Nephron progenitor cell (in vitro differentiated cells): ENCODE measurements at regions not wholly inside any gene's neighbourhood (a gene's known extent, or its start where the extent isn't known, plus 50 kb on each side); places are given as distances from the start of the nearest gene placed in this dataset.

ENCODE experiments used
- DNase-seq: peaks from one replicate; pipeline ENCODE4 v3.0.0; 2021
- H3K27ac Mint-ChIP-seq: 2 replicates; pipeline ENCODE4 v1.8.0; 2021; ENCODE audit warnings: mild to moderate bottlenecking, moderate library complexity, mixed read lengths
- H3K27me3 Mint-ChIP-seq: 2 replicates; pipeline ENCODE4 v1.8.0; 2021; ENCODE audit warnings: mild to moderate bottlenecking, low read depth, mixed read lengths; ENCODE audit not compliant: poor library complexity
- H3K36me3 Mint-ChIP-seq: 2 replicates; pipeline ENCODE4 v1.8.0; 2021; ENCODE audit warnings: low read depth, mixed read lengths
- H3K4me1 Mint-ChIP-seq: 2 replicates; pipeline ENCODE4 v1.8.0; 2021; ENCODE audit warnings: mixed read lengths
- H3K4me3 Mint-ChIP-seq: 2 replicates; pipeline ENCODE4 v1.8.0; 2021; ENCODE audit warnings: mild to moderate bottlenecking, moderate library complexity, mixed read lengths
- H3K9me3 Mint-ChIP-seq: 2 replicates; pipeline ENCODE4 v1.8.0; 2021; ENCODE audit warnings: mild to moderate bottlenecking, moderate library complexity, mixed read lengths
- CTCF ChIP-seq: fragments of 200-600 bp; sonication (generic); IDR thresholded peaks from 2 replicates; pipeline ENCODE4 v1.5.0; 2021; ENCODE audit warnings: antibody characterized with exemption

- TF ChIP-seq CTCF = no peak
- no peak overlapping the region for H3K4me3 Mint-ChIP-seq
- H3K36me3 Mint-ChIP-seq = no peaks in the 10 kb centered on the region
- peak overlapping the region; percentile 45 for H3K27ac Mint-ChIP-seq
- no peaks in the 10 kb centered on the region for H3K9me3 Mint-ChIP-seq
- peaks cover 7% of the 10 kb centered on the region for H3K27me3 Mint-ChIP-seq
- peaks cover 5% of the 10 kb centered on the region for H3K4me1 Mint-ChIP-seq
- DNase-seq = no peak
Measured at GRCh38 chr12:68406911-68407310, 74.7 kb upstream of the MDM1 start.

GRCh38 chr12:68410018-68410660 lies 78.0 kb upstream of the MDM1 start:
- Mint-ChIP-seq H3K9me3 (no peaks in the 10 kb centered on the region), H3K27me3 (peaks cover 7% of the 10 kb centered on the region), H3K36me3 (no peaks in the 10 kb centered on the region), H3K4me1 (peaks cover 5% of the 10 kb centered on the region), H3K27ac (no peak overlapping the region), H3K4me3 (no peak overlapping the region)
- no peak for DNase-seq
- TF ChIP-seq CTCF = no peak

GRCh38 chr12:68411371-68411770 lies 79.2 kb upstream of the MDM1 start:
- Mint-ChIP-seq H3K4me1 (peaks cover 5% of the 10 kb centered on the region), H3K9me3 (peaks cover 1% of the 10 kb centered on the region), H3K36me3 (no peaks in the 10 kb centered on the region), H3K27ac (peak overlapping the region; percentile 59), H3K4me3 (no peak overlapping the region), H3K27me3 (peaks cover 2% of the 10 kb centered on the region)
- no peak for DNase-seq
- no peak for TF ChIP-seq CTCF

- H3K27me3 Mint-ChIP-seq = no peaks in the 10 kb centered on the region
- H3K36me3 Mint-ChIP-seq = no peaks in the 10 kb centered on the region
- no peaks in the 10 kb centered on the region for H3K4me1 Mint-ChIP-seq
- no peak overlapping the region for H3K4me3 Mint-ChIP-seq
- peaks cover 3% of the 10 kb centered on the region for H3K9me3 Mint-ChIP-seq
- no peak for TF ChIP-seq CTCF
- H3K27ac Mint-ChIP-seq = no peak overlapping the region
- DNase-seq = no peak
Measured at GRCh38 chr12:68414988-68415387, 82.8 kb upstream of the MDM1 start.

- Mint-ChIP-seq H3K4me1 (peaks cover 7% of the 10 kb centered on the region), H3K27me3 (no peaks in the 10 kb centered on the region), H3K36me3 (no peaks in the 10 kb centered on the region), H3K27ac (no peak overlapping the region), H3K9me3 (peaks cover 3% of the 10 kb centered on the region), H3K4me3 (no peak overlapping the region)
- DNase-seq = no peak
- no peak for TF ChIP-seq CTCF
Measured at GRCh38 chr12:68416350-68416749, 84.2 kb upstream of the MDM1 start.

- no peak overlapping the region for H3K4me3 Mint-ChIP-seq
- DNase-seq = no peak
- no peak for TF ChIP-seq CTCF
- no peaks in the 10 kb centered on the region for H3K36me3 Mint-ChIP-seq
- H3K4me1 Mint-ChIP-seq = peaks cover 7% of the 10 kb centered on the region
- peaks cover 3% of the 10 kb centered on the region for H3K9me3 Mint-ChIP-seq
- no peaks in the 10 kb centered on the region for H3K27me3 Mint-ChIP-seq
- H3K27ac Mint-ChIP-seq = no peak overlapping the region
Measured at GRCh38 chr12:68416826-68417225, 84.7 kb upstream of the MDM1 start.
